HFF-Myc (cell line): ENCODE measurements at regions not wholly inside any gene's neighbourhood (a gene's known extent, or its start where the extent isn't known, plus 50 kb on each side); places are given as distances from the start of the nearest gene placed in this dataset.

Experiments used
- DNase-seq: peaks from one replicate; pipeline ENCODE4 v3.0.0-alpha.2; 2011; ENCODE audit warnings: low read depth; ENCODE audit errors: extremely low read depth
- H3K4me3 ChIP-seq: replicated peaks from 2 replicates; pipeline ENCODE4 v1.5.1; 2011; ENCODE audit warnings: low read depth, mild to moderate bottlenecking, control low read depth, low read length
- TF ChIP-seq, protein P1 (sequence below): IDR thresholded peaks from 2 replicates; pipeline ENCODE4 v1.5.1; 2012; ENCODE audit warnings: mild to moderate bottlenecking, low read depth, low read length, control low read depth; ENCODE audit errors: missing control alignments

DNA sequence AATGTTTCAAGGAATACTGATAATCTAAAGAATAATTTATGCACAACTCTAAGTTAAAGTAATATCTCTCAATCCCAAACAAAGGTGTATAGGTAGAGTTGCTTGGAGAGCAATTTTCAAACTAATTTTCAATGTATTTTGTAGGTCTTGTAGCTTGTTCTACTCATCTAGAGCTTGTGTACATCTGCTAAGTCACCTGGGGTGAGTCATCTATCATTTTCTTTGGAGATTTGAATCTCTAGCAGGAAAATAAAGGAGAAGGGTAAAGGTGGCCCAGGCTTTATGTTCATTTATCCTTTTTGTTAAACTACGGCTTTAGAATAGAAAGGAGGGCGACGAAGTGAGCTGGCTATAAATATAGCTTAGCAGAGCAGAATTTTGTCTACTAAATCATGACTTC is 76.8 kb upstream of the THUMPD2 start:
- TF ChIP-seq, protein P1, sequence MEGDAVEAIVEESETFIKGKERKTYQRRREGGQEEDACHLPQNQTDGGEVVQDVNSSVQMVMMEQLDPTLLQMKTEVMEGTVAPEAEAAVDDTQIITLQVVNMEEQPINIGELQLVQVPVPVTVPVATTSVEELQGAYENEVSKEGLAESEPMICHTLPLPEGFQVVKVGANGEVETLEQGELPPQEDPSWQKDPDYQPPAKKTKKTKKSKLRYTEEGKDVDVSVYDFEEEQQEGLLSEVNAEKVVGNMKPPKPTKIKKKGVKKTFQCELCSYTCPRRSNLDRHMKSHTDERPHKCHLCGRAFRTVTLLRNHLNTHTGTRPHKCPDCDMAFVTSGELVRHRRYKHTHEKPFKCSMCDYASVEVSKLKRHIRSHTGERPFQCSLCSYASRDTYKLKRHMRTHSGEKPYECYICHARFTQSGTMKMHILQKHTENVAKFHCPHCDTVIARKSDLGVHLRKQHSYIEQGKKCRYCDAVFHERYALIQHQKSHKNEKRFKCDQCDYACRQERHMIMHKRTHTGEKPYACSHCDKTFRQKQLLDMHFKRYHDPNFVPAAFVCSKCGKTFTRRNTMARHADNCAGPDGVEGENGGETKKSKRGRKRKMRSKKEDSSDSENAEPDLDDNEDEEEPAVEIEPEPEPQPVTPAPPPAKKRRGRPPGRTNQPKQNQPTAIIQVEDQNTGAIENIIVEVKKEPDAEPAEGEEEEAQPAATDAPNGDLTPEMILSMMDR: no peak

GRCh38 chr2:39854771-39855170 is 75.7 kb upstream of the THUMPD2 start:
- no peak for DNase-seq
- H3K4me3 ChIP-seq: no peak overlapping the region
- TF ChIP-seq, protein P1: no peak

More for the DNA sequence above, 76.8 kb upstream of the THUMPD2 start:
- no peak for DNase-seq
- H3K4me3 ChIP-seq: no peak overlapping the region

DNA sequence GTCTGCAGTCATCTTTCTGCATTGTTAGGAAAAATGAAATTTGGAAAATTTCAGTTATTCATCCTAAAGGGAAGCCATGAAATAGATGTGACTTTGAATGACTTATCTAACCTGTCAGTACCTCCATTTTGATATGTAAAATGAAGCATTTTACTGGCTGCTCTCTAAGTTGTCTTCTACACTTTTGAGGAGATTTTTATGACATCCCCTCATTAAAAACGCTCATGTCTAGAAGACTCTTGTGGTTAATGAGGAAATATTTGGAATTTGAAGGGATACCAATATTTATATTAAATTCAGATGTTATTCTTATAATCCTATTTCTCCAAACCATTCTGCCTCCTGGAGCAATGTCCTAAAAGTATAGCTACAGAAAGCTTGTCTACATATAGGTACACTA is 73.8 kb upstream of the THUMPD2 start:
- DNase-seq: no peak
- no peak overlapping the region for H3K4me3 ChIP-seq
- TF ChIP-seq, protein P1: no peak

DNA sequence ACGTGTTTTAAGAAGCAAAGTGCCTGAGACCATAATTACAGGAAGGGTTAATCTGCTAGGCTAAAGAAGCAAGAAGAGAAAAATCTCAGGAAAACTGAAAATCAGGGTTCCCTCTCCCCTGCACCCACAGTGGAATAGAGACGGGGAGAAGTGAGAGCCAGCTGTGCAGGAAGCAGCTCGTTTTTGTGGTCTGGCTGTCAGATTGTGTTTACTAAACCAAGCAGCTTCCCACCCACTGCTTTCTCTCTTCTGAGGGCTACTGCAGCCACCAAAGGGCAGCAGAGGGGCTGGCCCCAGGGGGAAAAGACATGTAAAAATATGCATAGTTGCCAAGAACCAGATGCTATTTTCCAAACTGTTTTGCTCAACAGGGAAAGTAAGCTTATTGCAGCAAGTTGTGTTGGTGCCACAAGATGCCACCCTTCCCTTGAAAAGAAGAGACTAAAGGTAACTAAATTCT is 72.6 kb upstream of the THUMPD2 start:
- TF ChIP-seq, protein P1: peak; percentile 35
- H3K4me3 ChIP-seq: no peak overlapping the region
- peak; percentile 82 for DNase-seq

DNA sequence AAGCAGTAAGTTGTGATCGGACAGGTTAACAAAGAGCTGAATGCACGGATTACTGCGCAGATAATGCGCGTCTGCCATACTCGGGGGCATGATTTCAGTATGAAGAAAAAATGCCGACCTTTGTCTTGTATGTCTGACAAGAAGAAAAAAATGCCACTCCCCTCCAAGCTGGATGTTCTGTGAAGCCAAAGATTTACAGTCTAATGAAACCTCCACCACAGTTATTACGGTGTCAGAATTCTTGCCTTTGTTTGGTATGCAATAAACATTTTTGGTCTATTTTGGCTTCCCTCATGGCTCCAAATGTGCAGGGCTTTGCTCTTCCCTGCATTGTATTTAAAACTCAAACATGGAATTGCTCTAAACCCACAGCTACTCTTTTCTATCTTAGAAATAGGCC is 72.2 kb upstream of the THUMPD2 start:
- no peak overlapping the region for H3K4me3 ChIP-seq
- DNase-seq: no peak
- TF ChIP-seq, protein P1: no peak

GRCh38 chr2:39849982-39850526 is 71.0 kb upstream of the THUMPD2 start:
- no peak for DNase-seq
- H3K4me3 ChIP-seq: no peak overlapping the region
- TF ChIP-seq, protein P1: no peak

- H3K4me3 ChIP-seq: no peak overlapping the region
- TF ChIP-seq, protein P1: no peak
- DNase-seq: no peak
Observed at GRCh38 chr2:39849064-39849463, 70.0 kb upstream of the THUMPD2 start.
